B cell (primary cell): ENCODE measurements at regions not wholly inside any gene's neighbourhood (a gene's known extent, or its start where the extent isn't known, plus 50 kb on each side); places are given as distances from the start of the nearest gene placed in this dataset.

ENCODE experiments used
- EZH2 ChIP-seq: IDR thresholded peaks from 2 replicates; pipeline ENCODE4 v1.6.1; 2012; ENCODE audit warnings: borderline replicate concordance, low read depth, mild to moderate bottlenecking, moderate library complexity, low read length; ENCODE audit not compliant: insufficient read depth, poor library complexity, severe bottlenecking
- TF ChIP-seq, protein P1 (sequence below): fragments of 200-600 bp; IDR thresholded peaks from one replicate; pipeline ENCODE4 v1.8.0; 2022; ENCODE audit warnings: antibody characterized with exemption, mild to moderate bottlenecking

DNA sequence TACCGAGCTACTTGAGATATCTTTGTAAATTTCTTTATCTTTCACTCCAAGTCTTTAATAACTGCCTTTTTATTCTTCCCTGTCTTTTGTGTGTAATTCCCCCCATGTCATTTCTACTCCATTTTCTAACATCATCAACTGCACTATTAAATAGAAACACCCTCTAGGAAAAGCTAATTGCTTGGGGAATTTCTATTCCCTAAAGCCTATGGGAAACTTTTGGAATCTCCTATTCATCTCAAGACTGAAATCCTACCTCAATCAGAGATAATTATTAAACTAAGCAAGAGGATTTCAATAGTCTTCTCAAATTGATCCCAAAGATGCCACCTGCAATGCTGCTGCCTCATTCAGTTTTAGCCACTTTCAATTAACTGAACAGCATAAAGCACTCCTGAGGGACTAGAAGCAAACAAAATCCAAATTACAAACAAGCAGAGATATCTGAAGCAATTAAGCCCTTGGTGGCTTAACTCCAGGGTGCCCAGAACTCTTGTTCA lies 598.7 kb downstream of the IGSF11 start:
- TF ChIP-seq, protein P1, sequence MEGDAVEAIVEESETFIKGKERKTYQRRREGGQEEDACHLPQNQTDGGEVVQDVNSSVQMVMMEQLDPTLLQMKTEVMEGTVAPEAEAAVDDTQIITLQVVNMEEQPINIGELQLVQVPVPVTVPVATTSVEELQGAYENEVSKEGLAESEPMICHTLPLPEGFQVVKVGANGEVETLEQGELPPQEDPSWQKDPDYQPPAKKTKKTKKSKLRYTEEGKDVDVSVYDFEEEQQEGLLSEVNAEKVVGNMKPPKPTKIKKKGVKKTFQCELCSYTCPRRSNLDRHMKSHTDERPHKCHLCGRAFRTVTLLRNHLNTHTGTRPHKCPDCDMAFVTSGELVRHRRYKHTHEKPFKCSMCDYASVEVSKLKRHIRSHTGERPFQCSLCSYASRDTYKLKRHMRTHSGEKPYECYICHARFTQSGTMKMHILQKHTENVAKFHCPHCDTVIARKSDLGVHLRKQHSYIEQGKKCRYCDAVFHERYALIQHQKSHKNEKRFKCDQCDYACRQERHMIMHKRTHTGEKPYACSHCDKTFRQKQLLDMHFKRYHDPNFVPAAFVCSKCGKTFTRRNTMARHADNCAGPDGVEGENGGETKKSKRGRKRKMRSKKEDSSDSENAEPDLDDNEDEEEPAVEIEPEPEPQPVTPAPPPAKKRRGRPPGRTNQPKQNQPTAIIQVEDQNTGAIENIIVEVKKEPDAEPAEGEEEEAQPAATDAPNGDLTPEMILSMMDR, result no peak
- no peak for TF ChIP-seq EZH2
